GM23248 (cell line): ENCODE measurements at regions not wholly inside any gene's neighbourhood (a gene's known extent, or its start where the extent isn't known, plus 50 kb on each side); places are given as distances from the start of the nearest gene placed in this dataset.
A peak's percentile ranks its signal among the peaks of the same experiment; 100 is the strongest.

Experiments used
- DNase-seq: peaks from one replicate; pipeline ENCODE4 v3.0.0-alpha.2; 2015
- H2AFZ ChIP-seq: fragments of 200-600 bp; sonication (generic); 2 replicates; pipeline ENCODE4 v1.6.1; 2016; ENCODE audit warnings: antibody characterized with exemption
- H3F3A ChIP-seq: fragments of 200-600 bp; sonication (generic); 2 replicates; pipeline ENCODE4 v1.6.1; 2016; ENCODE audit warnings: mild to moderate bottlenecking, antibody characterized with exemption, mixed run types; ENCODE audit not compliant: insufficient read depth
- H3K27ac ChIP-seq: fragments of 200-600 bp; sonication (generic); 2 replicates; pipeline ENCODE4 v1.5.1; 2016; ENCODE audit warnings: mild to moderate bottlenecking
- H3K27me3 ChIP-seq: fragments of 200-600 bp; sonication (generic); replicated peaks from 2 replicates; pipeline ENCODE4 v1.6.1; 2016; ENCODE audit warnings: mild to moderate bottlenecking; ENCODE audit not compliant: insufficient read depth
- H3K36me3 ChIP-seq: fragments of 200-600 bp; sonication (generic); 2 replicates; pipeline ENCODE4 v1.6.1; 2016; ENCODE audit warnings: low read depth, mild to moderate bottlenecking
- H3K4me1 ChIP-seq: fragments of 200-600 bp; sonication (generic); 2 replicates; pipeline ENCODE4 v1.6.1; 2016; ENCODE audit warnings: mild to moderate bottlenecking; ENCODE audit not compliant: insufficient read depth
- H3K4me2 ChIP-seq: fragments of 200-600 bp; sonication (generic); one replicate; pipeline ENCODE4 v1.6.1; 2016; ENCODE audit warnings: mild to moderate bottlenecking; ENCODE audit not compliant: unreplicated experiment
- H3K4me3 ChIP-seq: fragments of 200-600 bp; sonication (generic); 2 replicates; pipeline ENCODE4 v1.5.1; 2016; ENCODE audit warnings: mild to moderate bottlenecking
- H3K79me2 ChIP-seq: fragments of 200-600 bp; sonication (generic); 2 replicates; pipeline ENCODE4 v1.6.1; 2016; ENCODE audit warnings: mild to moderate bottlenecking; ENCODE audit not compliant: insufficient read depth
- H3K9ac ChIP-seq: fragments of 200-600 bp; sonication (generic); 2 replicates; pipeline ENCODE4 v1.6.1; 2016; ENCODE audit warnings: mild to moderate bottlenecking
- H3K9me2 ChIP-seq: fragments of 200-600 bp; sonication (generic); 2 replicates; pipeline ENCODE4 v1.6.1; 2016; ENCODE audit warnings: mixed run types, mild to moderate bottlenecking, moderate library complexity; ENCODE audit not compliant: insufficient read depth
- H3K9me3 ChIP-seq: fragments of 200-600 bp; sonication (generic); one replicate; pipeline ENCODE4 v1.6.1; 2017; ENCODE audit warnings: low read depth
- H4K20me1 ChIP-seq: fragments of 200-600 bp; sonication (generic); 2 replicates; pipeline ENCODE4 v1.6.0; 2016; ENCODE audit not compliant: insufficient read depth
- EZH2 ChIP-seq: fragments of 200-600 bp; sonication (generic); IDR thresholded peaks from 2 replicates; pipeline ENCODE4 v1.6.1; 2018; ENCODE audit warnings: antibody characterized with exemption, mild to moderate bottlenecking; ENCODE audit not compliant: insufficient read depth, poor library complexity, severe bottlenecking
- EZH2phosphoT487 ChIP-seq: fragments of 200-600 bp; sonication (generic); IDR thresholded peaks from 2 replicates; pipeline ENCODE4 v1.6.1; 2018; ENCODE audit warnings: antibody characterized with exemption, moderate library complexity, mild to moderate bottlenecking, low read depth; ENCODE audit not compliant: insufficient read depth
- WGBS, 2 experiments: methylation state at CpG; one replicate each; pipeline ENCODE4 v1.1.6; 2015 to 2017; ENCODE audit warnings: low lambda C conversion rate in 2 of 2, low coverage in 1 of 2; ENCODE audit errors: missing lambda C conversion rate in 2 of 2; 5-methylcytosine and 5-hydroxymethylcytosine counted together
- in situ Hi-C: fragments of 300-500 bp; cut with MboI; formaldehyde crosslinking; loops from 2 replicates; pipeline ENCODE4 v1.15.0; 2020

DNA sequence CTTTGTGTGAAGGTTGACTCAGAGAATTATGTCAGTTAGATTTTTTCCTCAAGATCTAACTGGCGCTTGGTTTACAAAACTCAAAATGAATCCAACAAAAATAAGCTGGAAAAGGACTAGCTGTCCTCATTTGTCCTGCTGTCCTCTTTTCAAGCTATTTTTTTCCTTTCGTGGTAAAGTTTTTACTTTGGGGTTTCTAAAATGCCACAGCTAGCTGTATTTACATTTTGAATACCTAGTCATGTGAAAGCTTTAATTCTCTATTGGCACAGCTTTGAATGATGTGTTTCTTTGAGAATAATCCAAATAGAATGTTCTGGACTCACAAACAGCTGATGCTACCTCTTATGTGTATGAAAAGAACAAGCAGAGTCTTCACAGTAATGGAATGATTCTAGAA, 673.6 kb upstream of the NR5A2 start:
- Histone ChIP-seq H3K79me2 (no peaks in the 10 kb centered on the region), H3K27me3 (peaks cover 15% of the 10 kb centered on the region; the same call in 1 of the 2 replicates), H3F3A (no peaks in the 10 kb centered on the region), H3K4me2 (no peak overlapping the region), H3K27ac (no peak overlapping the region), H3K36me3 (no peaks in the 10 kb centered on the region), H3K4me3 (no peak overlapping the region), H3K9ac (no peak overlapping the region), H3K9me3 (no peaks in the 10 kb centered on the region), H3K4me1 (no peaks in the 10 kb centered on the region), H4K20me1 (no peaks in the 10 kb centered on the region), H2AFZ (no peak overlapping the region), H3K9me2 (no peaks in the 10 kb centered on the region)
- in situ Hi-C loops = no loop called here
- no peak for DNase-seq
- TF ChIP-seq EZH2phosphoT487 = no peak
- no peak for TF ChIP-seq EZH2
- WGBS, 2 experiments = 4 to 7% methylated on average over 2 of the region's 2 CpGs

DNA sequence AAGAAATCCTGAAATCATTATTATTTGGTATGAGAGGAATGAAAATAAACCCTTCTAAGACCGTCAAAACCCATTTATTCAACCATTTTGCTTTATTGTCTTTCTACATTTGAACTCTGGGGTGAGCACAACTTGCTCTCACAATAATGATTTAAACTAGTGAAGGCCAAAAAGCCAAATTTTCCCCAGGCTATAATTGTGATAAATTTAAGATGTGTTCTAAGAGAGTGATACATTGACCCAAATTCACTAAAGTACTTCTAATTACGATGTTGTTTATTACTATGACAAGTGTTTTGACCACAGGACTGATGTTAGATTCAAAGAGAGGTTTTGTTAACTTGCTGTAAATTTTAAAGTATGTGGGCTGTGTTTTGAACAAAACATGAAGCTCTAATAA, 670.9 kb upstream of the NR5A2 start:
- Histone ChIP-seq H2AFZ (no peak overlapping the region), H3K4me1 (no peaks in the 10 kb centered on the region), H3K9me3 (no peaks in the 10 kb centered on the region), H3K9me2 (no peaks in the 10 kb centered on the region), H3K4me3 (no peak overlapping the region), H3K36me3 (no peaks in the 10 kb centered on the region), H3K27me3 (peaks cover 15% of the 10 kb centered on the region; the same call in 1 of the 2 replicates), H3K4me2 (no peak overlapping the region), H3K79me2 (no peaks in the 10 kb centered on the region), H3K9ac (no peak overlapping the region), H3K27ac (no peak overlapping the region), H3F3A (no peaks in the 10 kb centered on the region), H4K20me1 (no peaks in the 10 kb centered on the region)
- WGBS, 2 experiments = 14 to 15% methylated on average over 2 of the region's 2 CpGs
- in situ Hi-C loops = no loop called here
- no peak for TF ChIP-seq EZH2
- no peak for TF ChIP-seq EZH2phosphoT487
- no peak for DNase-seq

DNA sequence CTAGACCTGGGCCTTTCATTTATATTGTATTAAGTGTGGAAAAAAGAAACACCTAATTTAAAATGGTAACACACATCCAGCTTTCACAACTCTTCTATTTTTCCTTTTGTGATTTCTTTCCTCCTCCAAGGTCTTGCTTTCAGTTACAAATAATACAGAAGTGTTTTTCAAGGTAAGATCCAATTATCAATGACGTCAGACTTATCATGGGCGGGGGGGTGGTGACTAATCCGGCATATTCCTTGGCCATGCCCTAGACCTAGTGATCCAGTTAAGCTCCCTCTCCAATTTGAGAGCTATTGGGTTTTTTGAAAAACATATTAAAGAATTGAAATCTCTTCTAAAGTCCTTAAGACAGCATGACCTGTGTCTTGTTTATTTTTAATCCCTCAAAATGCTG, 669.9 kb upstream of the NR5A2 start:
- H3K4me3 ChIP-seq = no peak overlapping the region
- H3K4me1 ChIP-seq = no peaks in the 10 kb centered on the region
- H3K9me3 ChIP-seq = no peaks in the 10 kb centered on the region
- no peaks in the 10 kb centered on the region for H3K79me2 ChIP-seq
- no peak overlapping the region for H3K27ac ChIP-seq
- H3K9me2 ChIP-seq = no peaks in the 10 kb centered on the region
- H3K4me2 ChIP-seq = no peak overlapping the region
- DNase-seq = no peak
- peaks cover 8% of the 10 kb centered on the region; the same call in 1 of the 2 replicates for H3K27me3 ChIP-seq
- H3F3A ChIP-seq = no peaks in the 10 kb centered on the region
- in situ Hi-C loops = no loop called here
- H3K9ac ChIP-seq = no peak overlapping the region
- WGBS, 2 experiments = 34 to 35% methylated on average over 3 of the region's 3 CpGs
- H2AFZ ChIP-seq = no peak overlapping the region
- H3K36me3 ChIP-seq = no peaks in the 10 kb centered on the region
- TF ChIP-seq EZH2 = no peak
- no peak for TF ChIP-seq EZH2phosphoT487
- H4K20me1 ChIP-seq = no peaks in the 10 kb centered on the region

DNA sequence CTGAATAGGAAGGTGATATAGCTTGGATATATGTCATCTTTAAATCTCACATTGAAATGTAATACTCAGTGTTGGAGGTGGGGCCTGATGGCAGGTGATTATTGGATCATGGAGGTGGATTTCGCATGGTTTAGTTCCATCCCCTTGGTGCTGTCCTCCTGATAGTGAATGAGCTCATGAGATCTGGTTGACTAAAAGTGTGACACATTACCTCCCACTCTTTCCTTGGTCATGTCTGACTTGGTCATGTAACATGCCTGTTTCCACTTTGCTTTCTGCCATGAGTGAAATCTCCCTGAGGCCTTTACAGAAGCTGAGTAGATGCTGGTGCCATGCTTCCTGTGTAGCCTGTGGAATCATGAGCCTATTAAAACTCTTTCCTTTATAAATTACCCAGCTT, 664.5 kb upstream of the NR5A2 start:
- H3K4me1 ChIP-seq = no peaks in the 10 kb centered on the region
- no peaks in the 10 kb centered on the region for H3K27me3 ChIP-seq
- H3K79me2 ChIP-seq = no peaks in the 10 kb centered on the region
- no peaks in the 10 kb centered on the region for H3K9me3 ChIP-seq
- no peaks in the 10 kb centered on the region for H3K9me2 ChIP-seq
- H4K20me1 ChIP-seq = no peaks in the 10 kb centered on the region
- no peaks in the 10 kb centered on the region for H3F3A ChIP-seq
- no peaks in the 10 kb centered on the region for H3K36me3 ChIP-seq
- no peak overlapping the region for H3K4me3 ChIP-seq
- no peak overlapping the region for H2AFZ ChIP-seq
- H3K9ac ChIP-seq = no peak overlapping the region
- in situ Hi-C loops = no loop called here
- DNase-seq = peak; percentile 2
- H3K27ac ChIP-seq = no peak overlapping the region
- no peak overlapping the region for H3K4me2 ChIP-seq
- WGBS, 2 experiments = 33 to 35% methylated on average over 1 of the region's 1 CpG
- TF ChIP-seq EZH2 = no peak
- no peak for TF ChIP-seq EZH2phosphoT487

DNA sequence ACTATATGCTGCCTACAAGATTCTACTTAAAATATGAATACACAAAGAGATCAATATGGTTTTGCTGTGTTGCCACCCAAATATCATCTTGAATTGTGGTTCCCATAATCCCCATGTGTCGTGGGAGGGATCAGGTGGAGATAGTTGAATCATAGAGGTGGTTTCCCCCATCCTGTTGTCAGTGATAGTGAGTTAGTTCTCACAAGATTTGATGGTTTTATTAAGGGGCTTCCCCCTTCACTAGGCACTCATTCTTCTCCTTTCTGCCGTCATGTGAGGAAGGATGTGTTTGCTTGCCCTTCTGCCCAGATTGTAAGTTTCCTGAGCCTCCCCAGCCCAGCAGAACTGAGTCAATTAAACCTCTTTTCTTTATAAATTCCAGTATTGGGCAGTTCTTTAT, 654.4 kb upstream of the NR5A2 start:
- H3K9ac ChIP-seq = no peak overlapping the region
- 0 out of 2 replicates have a peak, but pooled peaks cover 3% of the 10 kb centered on the region for H3K27me3 ChIP-seq
- no peaks in the 10 kb centered on the region for H3K9me2 ChIP-seq
- no peaks in the 10 kb centered on the region for H3F3A ChIP-seq
- TF ChIP-seq EZH2 = no peak
- no peak for TF ChIP-seq EZH2phosphoT487
- no peaks in the 10 kb centered on the region for H3K79me2 ChIP-seq
- H3K4me2 ChIP-seq = no peak overlapping the region
- no peak overlapping the region for H3K4me3 ChIP-seq
- no peaks in the 10 kb centered on the region for H4K20me1 ChIP-seq
- no peak for DNase-seq
- H3K36me3 ChIP-seq = no peaks in the 10 kb centered on the region
- no peak overlapping the region for H2AFZ ChIP-seq
- H3K4me1 ChIP-seq = no peaks in the 10 kb centered on the region
- 21 to 28% methylated on average over 2 of the region's 2 CpGs for WGBS, 2 experiments
- in situ Hi-C loops = no loop called here
- no peaks in the 10 kb centered on the region for H3K9me3 ChIP-seq
- no peak overlapping the region for H3K27ac ChIP-seq
